Stomach (tissue), 8 donors: ENCODE measurements at regions not wholly inside any gene's neighbourhood (a gene's known extent, or its start where the extent isn't known, plus 50 kb on each side); places are given as distances from the start of the nearest gene placed in this dataset.

Experiments used
- DNase-seq, 2 donors: peaks; one replicate each; pipeline versions ENCODE4 v3.0.0 to v3.0.0-alpha.2; 2013 to 2019
- H3K27ac ChIP-seq, 5 donors: fragments of 200-600 bp in 4 of 5; sonication (generic) in 4 of 5; one replicate each; pipeline ENCODE4 v1.5.1; 2013 to 2019; ENCODE audit warnings: mild to moderate bottlenecking in 1 of 5, moderate library complexity in 1 of 5
- H3K27me3 ChIP-seq, 3 donors: fragments of 200-600 bp; sonication (generic); one replicate each; pipeline ENCODE4 v1.5.1; 2017 to 2019; ENCODE audit warnings: mixed run types in 1 of 3
- H3K36me3 ChIP-seq, 4 donors: fragments of 200-600 bp; sonication (generic); 1 replicate in 3 of 4; 2 replicates in 1 of 4; pipeline ENCODE4 v1.5.1; 2016 to 2019
- H3K4me1 ChIP-seq, 4 donors: fragments of 200-600 bp; sonication (generic); one replicate each; pipeline ENCODE4 v1.5.1; 2016 to 2019
- H3K4me3 ChIP-seq, 4 donors: fragments of 200-600 bp; sonication (generic) in 3 of 4; one replicate each; pipeline ENCODE4 v1.5.1; 2016 to 2019; ENCODE audit warnings: mild to moderate bottlenecking in 1 of 4
- H3K9me3 ChIP-seq, 4 donors: fragments of 200-600 bp; sonication (generic); one replicate each; pipeline ENCODE4 v1.5.1; 2016 to 2019
- EP300 ChIP-seq: sonication (generic); formaldehyde crosslinking; IDR thresholded peaks from one replicate; pipeline ENCODE4 v1.6.1; 2017; ENCODE audit warnings: antibody characterized with exemption
- POLR2A ChIP-seq, 4 donors: fragments of 450-650 bp; IDR thresholded peaks; one replicate each; pipeline ENCODE4 v1.6.1; 2016; ENCODE audit warnings: antibody characterized with exemption in 4 of 4, control low read depth in 2 of 4, mild to moderate bottlenecking in 1 of 4, moderate library complexity in 1 of 4
- POLR2AphosphoS5 ChIP-seq, 3 donors: sonication (generic); formaldehyde crosslinking; IDR thresholded peaks; one replicate each; pipeline ENCODE4 v1.6.1; 2016; ENCODE audit warnings: antibody characterized with exemption in 3 of 3
- WGBS, 5 donors: extraction: QIAGEN DNeasy Blood & Tissue Kit in 3 of 5; methylation state at CpG; one replicate each; pipeline versions ENCODE4 v1.1.5 to v1.1.7; 2013 to 2018; 5-methylcytosine and 5-hydroxymethylcytosine counted together
- intact Hi-C: fragments of 100-400 bp; cut with DNase I; formaldehyde crosslinking; loops from one replicate; pipeline ENCODE4 v1.15.1; 2023; ENCODE audit warnings: low total_unique reads
- TF ChIP-seq, protein P1 (sequence below), 7 experiments: fragments of 450-650 bp in 4 of 7; fragments of 200-600 bp in 3 of 7; sonication (generic) in 3 of 7; IDR thresholded peaks; one replicate each; pipeline ENCODE4 v1.5.1; 2016 to 2019; ENCODE audit warnings: antibody characterized with exemption in 7 of 7, control low read depth in 2 of 7, mild to moderate bottlenecking in 1 of 7
- donor health status: healthy with polysubstance abuse.
- donor health status: Bipolar disorder and iron deficiency.
- donor health status: healthy.

DNA sequence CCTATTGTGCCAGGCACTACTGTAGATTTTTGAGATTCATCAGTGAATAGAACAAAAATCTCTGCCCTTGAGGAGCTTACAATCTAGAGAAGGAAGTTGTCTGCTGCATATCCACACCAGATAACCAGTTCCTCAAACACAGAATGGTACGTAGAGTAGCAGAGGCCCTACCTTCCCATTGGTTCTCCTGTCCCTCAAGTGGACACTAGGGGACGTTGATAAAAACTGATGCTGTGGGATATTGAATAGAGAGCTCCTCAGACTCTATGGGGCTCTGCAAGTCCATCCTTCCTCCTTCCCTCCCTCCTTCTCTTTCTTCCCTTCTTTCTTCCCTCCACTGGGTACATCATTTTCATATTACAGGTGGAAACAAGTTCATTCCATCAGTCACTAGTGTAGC, 371.3 kb downstream of the PBX1 start:
- 49 to 79% (median 71%) methylated on average over 2 of the region's 2 CpGs for WGBS, 5 donors
- Histone ChIP-seq H3K9me3 (no peaks in the 10 kb centered on the region), H3K4me1 (peaks cover 0 to 8% (median 0%) of the 10 kb centered on the region in 4 donors), H3K36me3 (no peaks in the 10 kb centered on the region), H3K27ac (no peak overlapping the region), H3K4me3 (no peak overlapping the region), H3K27me3 (no peaks in the 10 kb centered on the region)
- DNase-seq = no peak
- intact Hi-C loops = no loop called here
- no peak for TF ChIP-seq EP300
- TF ChIP-seq, protein P1, sequence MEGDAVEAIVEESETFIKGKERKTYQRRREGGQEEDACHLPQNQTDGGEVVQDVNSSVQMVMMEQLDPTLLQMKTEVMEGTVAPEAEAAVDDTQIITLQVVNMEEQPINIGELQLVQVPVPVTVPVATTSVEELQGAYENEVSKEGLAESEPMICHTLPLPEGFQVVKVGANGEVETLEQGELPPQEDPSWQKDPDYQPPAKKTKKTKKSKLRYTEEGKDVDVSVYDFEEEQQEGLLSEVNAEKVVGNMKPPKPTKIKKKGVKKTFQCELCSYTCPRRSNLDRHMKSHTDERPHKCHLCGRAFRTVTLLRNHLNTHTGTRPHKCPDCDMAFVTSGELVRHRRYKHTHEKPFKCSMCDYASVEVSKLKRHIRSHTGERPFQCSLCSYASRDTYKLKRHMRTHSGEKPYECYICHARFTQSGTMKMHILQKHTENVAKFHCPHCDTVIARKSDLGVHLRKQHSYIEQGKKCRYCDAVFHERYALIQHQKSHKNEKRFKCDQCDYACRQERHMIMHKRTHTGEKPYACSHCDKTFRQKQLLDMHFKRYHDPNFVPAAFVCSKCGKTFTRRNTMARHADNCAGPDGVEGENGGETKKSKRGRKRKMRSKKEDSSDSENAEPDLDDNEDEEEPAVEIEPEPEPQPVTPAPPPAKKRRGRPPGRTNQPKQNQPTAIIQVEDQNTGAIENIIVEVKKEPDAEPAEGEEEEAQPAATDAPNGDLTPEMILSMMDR (IDR thresholded peaks at IDR 0.05) = no peak
- TF ChIP-seq POLR2A (IDR thresholded peaks at IDR 0.05) = no peak
- no peak for TF ChIP-seq POLR2AphosphoS5 (IDR thresholded peaks at IDR 0.05)

DNA sequence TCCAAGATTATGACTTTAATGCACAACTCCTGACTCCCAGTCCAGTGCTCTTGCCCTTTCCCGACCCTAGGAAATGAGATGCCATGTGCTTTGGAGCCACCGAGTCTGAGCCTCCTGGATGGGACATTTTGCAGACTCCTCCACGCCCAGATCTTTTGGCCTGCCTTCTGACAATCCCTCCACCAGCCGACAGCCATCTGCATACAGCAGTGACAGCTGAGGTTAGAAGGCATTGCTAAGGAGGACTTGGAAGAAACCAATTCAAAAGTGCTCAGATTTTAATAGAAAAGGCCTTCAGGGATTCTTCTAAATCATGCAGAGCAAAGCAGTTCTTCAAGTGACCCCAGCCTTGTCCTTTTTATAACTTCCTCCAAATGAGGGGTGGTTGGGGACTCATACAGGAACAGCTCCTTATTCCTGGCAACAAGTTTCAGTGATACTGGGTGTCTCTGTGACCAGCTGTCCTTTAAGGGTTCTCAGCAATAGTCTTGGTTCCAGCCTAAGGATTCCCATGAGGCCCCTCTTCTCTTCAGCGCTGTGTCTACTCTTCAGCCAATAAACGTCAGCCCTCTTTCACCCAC, 369.3 kb downstream of the PBX1 start:
- TF ChIP-seq, protein P1 (IDR thresholded peaks at IDR 0.05) = no peak
- TF ChIP-seq EP300 (no peak), POLR2A (IDR thresholded peaks at IDR 0.05) (no peak), POLR2AphosphoS5 (IDR thresholded peaks at IDR 0.05) (no peak)
- no peaks in the 10 kb centered on the region for H3K9me3 ChIP-seq
- peak in 1 of 2 donors; percentile 55 for DNase-seq
- no peaks in the 10 kb centered on the region for H3K27me3 ChIP-seq
- no peak overlapping the region for H3K4me3 ChIP-seq
- H3K4me1 ChIP-seq = peaks cover 0 to 8% (median 0%) of the 10 kb centered on the region in 4 donors
- H3K27ac ChIP-seq = peak overlapping the region in 1 of 5 donors; percentile 29
- intact Hi-C loops = no loop called here
- WGBS, 5 donors = 58 to 75% (median 66%) methylated on average over 6 of the region's 6 CpGs
- no peaks in the 10 kb centered on the region for H3K36me3 ChIP-seq

DNA sequence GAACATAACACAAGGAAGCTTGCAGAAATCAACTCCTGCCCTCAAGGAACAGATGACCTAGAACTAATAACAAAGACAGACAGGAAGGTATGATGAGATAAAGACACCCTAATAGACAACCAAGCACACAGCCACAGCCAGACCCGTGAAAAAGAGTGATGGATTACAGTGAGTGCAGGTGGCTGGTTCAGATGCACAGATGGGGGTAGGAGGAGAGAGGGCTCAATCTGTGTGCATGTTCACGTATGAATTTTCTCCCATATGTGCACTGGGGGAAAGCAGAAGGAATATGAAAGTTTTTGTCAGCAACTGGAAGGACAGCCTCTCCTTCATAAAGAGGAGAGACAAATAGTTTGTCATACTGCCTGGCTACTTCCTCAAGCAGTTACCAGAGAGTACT, 367.1 kb downstream of the PBX1 start:
- Histone ChIP-seq H3K9me3 (no peaks in the 10 kb centered on the region), H3K27ac (no peak overlapping the region), H3K27me3 (no peaks in the 10 kb centered on the region), H3K4me3 (no peak overlapping the region), H3K36me3 (no peaks in the 10 kb centered on the region), H3K4me1 (peaks cover 0 to 8% (median 0%) of the 10 kb centered on the region in 4 donors)
- TF ChIP-seq EP300 = no peak
- TF ChIP-seq, protein P1 (IDR thresholded peaks at IDR 0.05) = no peak
- no peak for TF ChIP-seq POLR2AphosphoS5 (IDR thresholded peaks at IDR 0.05)
- TF ChIP-seq POLR2A (IDR thresholded peaks at IDR 0.05) = no peak
- WGBS, 5 donors = 57 to 68% (median 60%) methylated on average over 2 of the region's 2 CpGs
- intact Hi-C loops = no loop called here
- no peak for DNase-seq

DNA sequence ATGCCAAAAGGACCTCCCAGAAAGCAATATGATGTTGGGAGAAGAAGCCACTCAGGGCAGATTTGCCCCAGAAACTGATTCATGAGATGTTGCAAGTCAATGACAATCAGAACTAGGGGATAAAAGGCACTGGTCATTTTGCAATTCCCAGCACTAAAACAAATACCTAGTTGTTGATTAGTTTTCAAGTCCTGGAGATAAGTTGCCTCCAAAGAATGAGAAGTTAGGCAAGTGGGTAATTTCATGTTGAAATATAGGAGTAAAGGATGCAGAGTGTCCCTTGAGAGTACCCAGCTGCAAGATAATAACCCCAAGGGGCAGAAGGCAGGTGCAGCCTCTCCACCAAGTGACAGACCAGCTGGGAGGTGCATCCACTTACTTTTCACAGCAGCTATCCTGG, 363.6 kb downstream of the PBX1 start:
- Histone ChIP-seq H3K9me3 (no peaks in the 10 kb centered on the region), H3K27ac (no peak overlapping the region), H3K36me3 (no peaks in the 10 kb centered on the region), H3K27me3 (no peaks in the 10 kb centered on the region), H3K4me1 (peaks cover 0 to 18% (median 0%) of the 10 kb centered on the region in 4 donors), H3K4me3 (no peak overlapping the region)
- intact Hi-C loops = no loop called here
- no peak for DNase-seq
- TF ChIP-seq POLR2AphosphoS5 (IDR thresholded peaks at IDR 0.05) = no peak
- TF ChIP-seq, protein P1 (IDR thresholded peaks at IDR 0.05) = no peak
- no peak for TF ChIP-seq EP300
- TF ChIP-seq POLR2A (IDR thresholded peaks at IDR 0.05) = no peak
